DMS53 treated with DMSO at 0.1 percent for 48 hours (cell line): ENCODE measurements at regions not wholly inside any gene's neighbourhood (a gene's known extent, or its start where the extent isn't known, plus 50 kb on each side); places are given as distances from the start of the nearest gene placed in this dataset.

Experiments
- DNase-seq: peaks from one replicate; lab custom pipeline; 2025; ENCODE audit not compliant: unreplicated experiment; lab: John Stamatoyannopoulos, UW

DNA sequence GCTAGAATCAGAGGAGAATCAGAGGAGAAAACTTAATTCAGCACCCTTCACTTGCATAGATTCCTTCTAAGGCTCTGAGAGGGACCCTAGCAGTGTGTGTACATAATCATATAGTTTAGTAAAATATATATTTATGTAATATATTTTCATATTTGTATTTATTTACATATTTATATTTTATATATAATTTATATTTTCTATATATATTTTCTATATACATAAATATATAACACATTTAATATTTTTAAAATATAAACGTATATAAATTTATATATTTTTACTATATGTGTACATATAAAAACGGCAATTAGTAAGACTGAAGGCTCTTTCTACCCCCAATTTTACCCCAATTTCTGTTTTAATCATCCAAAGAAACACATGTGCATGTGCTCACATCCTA is 80.3 kb downstream of the NXPE2 start:
- DNase-seq = no peak

- peak; percentile 29 for DNase-seq
Measured at GRCh38 chr11:114762408-114762807, 84.1 kb downstream of the NXPE2 start.

GRCh38 chr11:114764563-114764962 is 86.2 kb downstream of the NXPE2 start:
- no peak for DNase-seq

- DNase-seq = no peak
Measured at GRCh38 chr11:114771172-114771571, 92.8 kb downstream of the NXPE2 start.

DNA sequence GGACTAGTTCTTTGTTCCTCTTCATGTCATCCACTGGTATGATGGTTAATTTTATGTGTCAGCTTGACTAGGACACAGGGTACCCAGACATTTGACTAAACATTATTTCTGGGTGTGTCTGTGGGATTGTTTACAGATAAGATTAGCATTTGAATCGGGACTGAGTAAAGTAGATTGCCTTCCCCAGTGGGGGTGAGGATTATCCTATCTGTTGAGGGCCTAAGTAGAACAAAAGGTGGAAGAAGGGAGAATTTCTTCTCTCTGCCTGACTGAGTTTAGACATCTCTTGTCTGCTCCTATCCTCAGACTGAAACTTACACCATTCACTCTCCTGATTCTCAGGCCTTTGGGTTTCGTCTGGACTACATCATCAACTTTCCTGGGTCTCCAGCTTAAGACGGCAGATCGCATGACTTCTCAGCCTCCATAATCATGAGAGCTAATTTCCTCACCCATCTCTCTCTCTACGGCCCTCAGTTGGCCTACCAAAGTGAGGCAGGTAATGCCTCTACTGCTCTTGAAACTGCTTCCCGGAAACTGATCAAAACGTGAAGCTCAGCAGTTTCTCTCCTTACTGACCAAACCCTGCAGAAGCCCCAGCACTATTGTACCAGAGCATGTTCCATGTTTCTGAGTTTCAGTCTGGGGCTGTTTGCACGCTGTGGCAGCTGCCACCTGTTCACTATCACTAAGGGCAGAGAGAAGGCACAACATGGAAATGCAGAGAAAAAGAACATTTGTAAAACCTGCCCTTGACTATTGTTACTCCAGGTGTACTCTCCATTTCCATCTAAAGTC is 95.4 kb downstream of the NXPE2 start:
- DNase-seq = no peak

GRCh38 chr11:114774599-114775361 is 96.5 kb downstream of the NXPE2 start:
- peak; percentile 67 for DNase-seq

GRCh38 chr11:114775875-114776621 is 97.7 kb downstream of the NXPE2 start:
- DNase-seq = no peak

- no peak for DNase-seq
Measured at GRCh38 chr11:114776956-114777355, 98.6 kb downstream of the NXPE2 start.

DNA sequence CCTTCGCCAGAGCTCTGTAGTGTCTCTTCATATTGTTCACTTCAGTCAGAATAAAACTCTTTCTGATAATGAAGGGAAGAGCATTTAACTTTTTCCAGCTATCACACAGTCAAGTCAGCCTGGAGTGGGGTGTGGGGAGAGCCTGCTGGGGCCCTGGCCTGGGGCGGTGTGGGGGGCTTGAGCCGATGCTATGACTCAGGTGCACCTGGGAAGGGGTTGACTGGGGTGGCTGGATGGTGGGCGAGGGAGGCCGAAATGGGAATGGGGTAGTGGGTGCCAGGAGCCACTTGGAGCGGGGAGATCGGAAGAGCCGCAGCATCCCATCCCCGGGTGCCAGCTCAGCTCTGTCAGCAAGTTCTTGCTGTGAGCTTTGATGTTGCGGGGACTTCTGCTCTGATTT is 100.9 kb downstream of the NXPE2 start:
- DNase-seq = no peak

GRCh38 chr11:114782650-114783310 is 104.5 kb downstream of the NXPE2 start:
- DNase-seq = no peak

- no peak for DNase-seq
Measured at GRCh38 chr11:114783805-114784204, 105.5 kb downstream of the NXPE2 start.

DNA sequence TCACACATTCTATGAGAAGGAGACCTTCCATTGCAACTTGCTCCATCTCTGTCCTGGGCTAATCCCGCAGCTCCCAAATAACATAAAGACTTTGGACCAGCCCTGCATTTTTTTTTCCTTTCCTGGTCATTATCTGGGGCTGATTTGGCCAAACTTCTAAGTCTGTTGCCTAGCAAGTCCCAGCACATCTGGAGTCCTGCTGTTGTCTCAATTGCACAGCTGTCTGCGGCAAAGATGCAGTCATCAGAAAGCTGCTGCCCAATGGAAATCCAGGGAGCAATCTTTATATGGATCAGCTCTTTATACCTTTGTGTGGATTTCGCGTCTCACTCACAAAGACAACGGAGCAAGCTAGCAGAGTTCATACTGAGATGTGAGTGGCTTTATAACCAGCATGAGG is 105.9 kb downstream of the NXPE2 start:
- no peak for DNase-seq

- DNase-seq = no peak
Measured at GRCh38 chr11:114784891-114785290, 106.6 kb downstream of the NXPE2 start.

GRCh38 chr11:114785820-114786219 is 107.5 kb downstream of the NXPE2 start:
- no peak for DNase-seq

DNA sequence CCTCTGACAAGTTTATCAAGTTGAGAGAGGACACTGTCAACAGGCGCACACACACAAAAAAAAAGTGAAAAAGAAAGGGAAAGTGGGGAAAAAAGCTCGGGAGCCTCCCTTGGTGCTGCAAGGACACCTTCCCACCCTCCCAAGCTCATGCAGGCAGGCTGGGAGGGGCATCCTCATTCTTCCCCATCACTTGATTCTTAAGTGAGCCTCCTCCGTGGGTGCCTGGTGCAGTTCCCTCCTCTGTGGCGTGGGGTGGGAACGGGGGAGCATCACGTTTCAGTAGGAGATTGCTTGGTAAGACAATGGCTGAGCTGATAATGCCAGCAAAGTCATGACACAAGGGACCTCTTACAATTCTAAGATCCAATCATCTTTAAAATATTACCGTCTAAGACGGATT is 108.8 kb downstream of the NXPE2 start:
- DNase-seq = no peak

DNA sequence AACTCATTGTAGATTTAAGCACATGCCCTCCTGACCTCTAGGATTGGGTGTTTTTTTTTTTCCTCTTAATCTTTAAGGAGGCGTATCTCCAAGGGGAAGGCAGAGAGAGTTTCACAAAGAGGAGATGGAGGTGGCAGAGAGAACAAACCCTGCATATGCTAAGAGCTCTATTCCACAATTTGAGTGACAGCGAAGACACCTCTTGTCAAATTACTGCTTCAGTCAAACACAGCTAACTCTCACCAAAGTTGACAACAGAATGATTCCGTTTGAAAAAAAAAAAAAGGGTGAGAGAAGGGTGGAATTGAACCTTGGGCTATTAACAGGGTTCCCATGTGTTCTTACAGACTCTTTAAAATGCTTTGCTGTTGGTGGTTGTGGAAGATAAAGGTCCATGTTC is 112.6 kb downstream of the NXPE2 start:
- DNase-seq = no peak

DNA sequence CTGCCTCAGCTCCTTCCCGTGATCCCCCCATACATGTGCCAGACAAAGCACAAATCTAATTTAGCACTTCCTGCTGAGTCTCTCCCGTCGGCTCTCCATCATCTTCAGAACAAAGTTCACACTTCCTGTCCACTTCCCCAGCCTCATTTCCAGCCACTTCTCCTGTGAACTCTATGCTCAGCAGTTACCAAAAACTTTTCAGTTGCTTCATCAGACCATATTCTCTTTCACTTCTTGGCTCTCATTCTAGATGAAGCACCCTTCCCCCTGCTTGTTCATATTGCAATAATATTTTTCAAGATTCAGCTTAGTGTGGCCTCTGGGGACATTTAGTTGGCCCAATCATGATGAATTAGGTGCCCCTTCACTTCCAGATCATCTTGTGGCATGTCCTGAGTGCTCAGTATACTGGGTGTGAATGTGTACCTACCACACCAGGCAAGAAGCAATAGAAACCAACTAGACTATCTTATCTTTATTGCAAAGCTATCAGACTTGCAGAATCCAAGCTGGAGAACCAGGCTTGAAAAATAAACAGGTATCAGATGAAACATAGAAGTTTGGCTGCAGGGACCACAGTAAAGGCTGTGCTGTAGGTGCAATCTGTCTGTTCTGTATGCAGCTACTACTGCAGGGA is 115.8 kb downstream of the NXPE2 start:
- DNase-seq = no peak

- DNase-seq = no peak
Measured at GRCh38 chr11:114796954-114797721, 118.8 kb downstream of the NXPE2 start.

DNA sequence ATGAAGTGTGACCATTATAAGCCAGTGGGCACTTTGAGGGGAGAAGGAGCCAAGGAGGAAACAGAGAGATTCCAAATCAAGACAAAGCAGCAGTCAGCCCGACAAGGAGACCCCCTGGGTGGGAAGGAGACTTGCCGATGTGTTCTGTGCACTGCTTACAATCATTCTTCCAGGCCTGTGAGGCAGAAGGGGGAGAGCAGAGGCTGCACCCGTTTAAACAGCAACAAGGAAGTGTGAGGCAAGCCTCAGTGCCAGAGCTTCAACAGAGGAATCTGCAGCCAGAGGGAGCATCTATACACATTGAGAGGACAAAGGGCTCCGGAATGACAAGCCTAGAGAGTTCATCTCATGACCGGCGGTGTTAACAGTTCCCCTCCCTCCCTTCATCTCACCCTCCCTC is 121.1 kb downstream of the NXPE2 start:
- DNase-seq = no peak

- no peak for DNase-seq
Measured at GRCh38 chr11:114801773-114802172, 123.4 kb downstream of the NXPE2 start.
